Nephron (organoid): ENCODE measurements at regions not wholly inside any gene's neighbourhood (a gene's known extent, or its start where the extent isn't known, plus 50 kb on each side); places are given as distances from the start of the nearest gene placed in this dataset.

Experiments used
- H3K27ac Mint-ChIP-seq, 3 experiments: 2 replicates each; pipeline ENCODE4 v1.8.0; 2020; ENCODE audit warnings: mixed read lengths in 3 of 3, mild to moderate bottlenecking in 2 of 3, moderate library complexity in 1 of 3
- H3K27me3 Mint-ChIP-seq: 2 replicates; pipeline ENCODE4 v1.8.0; 2021; ENCODE audit warnings: low read depth, mild to moderate bottlenecking, moderate library complexity, mixed read lengths
- H3K36me3 Mint-ChIP-seq: 2 replicates; pipeline ENCODE4 v1.8.0; 2020; ENCODE audit warnings: low read depth, mixed read lengths
- H3K4me1 Mint-ChIP-seq: 2 replicates; pipeline ENCODE4 v1.8.0; 2020; ENCODE audit warnings: mixed read lengths
- H3K4me3 Mint-ChIP-seq, 3 experiments: 2 replicates each; pipeline ENCODE4 v1.8.0; 2020; ENCODE audit warnings: mild to moderate bottlenecking in 3 of 3, mixed read lengths in 3 of 3, moderate library complexity in 2 of 3
- H3K9me3 Mint-ChIP-seq: 2 replicates; pipeline ENCODE4 v1.8.0; 2020; ENCODE audit warnings: mixed read lengths
- TF ChIP-seq, protein P1 (sequence below), 3 experiments: fragments of 200-600 bp; sonication (generic); IDR thresholded peaks; one replicate each; pipeline ENCODE4 v1.5.0; 2021; ENCODE audit warnings: antibody characterized with exemption in 3 of 3; ENCODE audit not compliant: unreplicated experiment in 3 of 3

DNA sequence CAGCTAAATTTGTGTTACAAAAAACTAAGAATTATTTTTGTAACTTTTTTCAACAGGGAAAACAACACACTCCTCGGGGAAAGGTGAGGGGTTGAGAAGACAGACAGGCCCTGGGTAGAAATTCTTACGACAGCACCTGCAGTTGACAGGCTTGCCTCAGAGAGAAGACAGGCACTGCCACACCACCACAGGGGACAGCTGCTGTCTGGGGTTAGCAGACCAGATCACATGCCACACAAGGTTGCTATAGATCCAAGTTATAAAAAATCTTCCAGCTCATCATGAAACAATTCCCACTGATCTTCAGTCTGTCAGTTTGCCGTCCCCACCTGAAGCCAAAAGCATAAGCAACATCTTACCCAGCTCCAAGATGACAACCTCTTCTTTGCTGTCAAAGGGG, 143.2 kb upstream of the ZCCHC13 start:
- Mint-ChIP-seq H3K9me3 (peaks cover 33% of the 10 kb centered on the region), H3K4me3 (no peak overlapping the region), H3K27me3 (no peaks in the 10 kb centered on the region), H3K4me1 (peaks cover 7% of the 10 kb centered on the region), H3K36me3 (peaks cover 44% of the 10 kb centered on the region), H3K27ac (no peak overlapping the region)
- TF ChIP-seq, protein P1, sequence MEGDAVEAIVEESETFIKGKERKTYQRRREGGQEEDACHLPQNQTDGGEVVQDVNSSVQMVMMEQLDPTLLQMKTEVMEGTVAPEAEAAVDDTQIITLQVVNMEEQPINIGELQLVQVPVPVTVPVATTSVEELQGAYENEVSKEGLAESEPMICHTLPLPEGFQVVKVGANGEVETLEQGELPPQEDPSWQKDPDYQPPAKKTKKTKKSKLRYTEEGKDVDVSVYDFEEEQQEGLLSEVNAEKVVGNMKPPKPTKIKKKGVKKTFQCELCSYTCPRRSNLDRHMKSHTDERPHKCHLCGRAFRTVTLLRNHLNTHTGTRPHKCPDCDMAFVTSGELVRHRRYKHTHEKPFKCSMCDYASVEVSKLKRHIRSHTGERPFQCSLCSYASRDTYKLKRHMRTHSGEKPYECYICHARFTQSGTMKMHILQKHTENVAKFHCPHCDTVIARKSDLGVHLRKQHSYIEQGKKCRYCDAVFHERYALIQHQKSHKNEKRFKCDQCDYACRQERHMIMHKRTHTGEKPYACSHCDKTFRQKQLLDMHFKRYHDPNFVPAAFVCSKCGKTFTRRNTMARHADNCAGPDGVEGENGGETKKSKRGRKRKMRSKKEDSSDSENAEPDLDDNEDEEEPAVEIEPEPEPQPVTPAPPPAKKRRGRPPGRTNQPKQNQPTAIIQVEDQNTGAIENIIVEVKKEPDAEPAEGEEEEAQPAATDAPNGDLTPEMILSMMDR (IDR thresholded peaks at IDR 0.05; ENCODE audit: unreplicated experiment in 3 of 3), result no peak

DNA sequence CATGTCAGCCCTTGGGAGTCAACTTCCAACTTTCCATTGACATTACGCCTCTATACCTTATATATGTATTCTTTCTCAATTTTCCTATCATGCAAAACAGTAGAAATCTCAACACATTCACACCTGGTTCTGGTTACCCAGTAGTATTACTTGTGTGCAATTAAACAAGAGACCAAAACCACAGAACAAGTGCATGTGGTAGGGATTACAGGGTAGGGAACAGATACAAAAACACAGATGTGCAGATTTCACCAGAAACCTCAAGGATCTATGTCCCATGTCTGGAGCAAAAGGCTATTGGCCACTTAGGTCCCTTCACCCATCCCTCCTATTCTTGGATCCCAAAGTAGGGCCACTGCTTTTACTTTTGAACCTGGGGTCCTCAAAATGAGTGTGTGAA, 143.6 kb upstream of the ZCCHC13 start:
- no peak overlapping the region for H3K27ac Mint-ChIP-seq
- H3K4me1 Mint-ChIP-seq, result peaks cover 7% of the 10 kb centered on the region
- peaks cover 42% of the 10 kb centered on the region for H3K36me3 Mint-ChIP-seq
- H3K9me3 Mint-ChIP-seq, result peaks cover 32% of the 10 kb centered on the region
- TF ChIP-seq, protein P1 (IDR thresholded peaks at IDR 0.05; ENCODE audit: unreplicated experiment in 3 of 3), result no peak
- H3K27me3 Mint-ChIP-seq, result no peaks in the 10 kb centered on the region
- H3K4me3 Mint-ChIP-seq, result no peak overlapping the region

DNA sequence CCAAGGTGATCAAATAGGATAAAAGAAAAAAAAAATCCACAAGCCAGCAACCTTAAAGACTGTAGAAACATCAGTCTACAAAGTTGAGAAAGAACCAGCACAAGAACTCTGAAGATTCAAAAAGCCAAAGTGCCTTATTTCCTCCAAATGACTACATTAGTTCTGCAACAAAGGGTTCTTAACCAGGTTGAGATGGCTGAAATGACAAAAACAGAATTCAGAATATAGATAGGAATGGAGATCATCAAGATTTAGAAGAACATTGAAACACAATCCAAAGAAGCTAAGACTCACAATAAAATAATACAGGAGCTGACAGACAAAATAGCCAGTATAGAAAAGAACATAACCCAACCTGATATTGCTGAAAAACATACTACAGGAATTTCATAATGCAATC, 156.5 kb upstream of the ZCCHC13 start:
- Mint-ChIP-seq H3K27ac (no peak overlapping the region), H3K36me3 (peaks cover 68% of the 10 kb centered on the region), H3K9me3 (peaks cover 48% of the 10 kb centered on the region), H3K27me3 (no peaks in the 10 kb centered on the region), H3K4me1 (no peaks in the 10 kb centered on the region), H3K4me3 (no peak overlapping the region)
- TF ChIP-seq, protein P1 (IDR thresholded peaks at IDR 0.05; ENCODE audit: unreplicated experiment in 3 of 3), result no peak

DNA sequence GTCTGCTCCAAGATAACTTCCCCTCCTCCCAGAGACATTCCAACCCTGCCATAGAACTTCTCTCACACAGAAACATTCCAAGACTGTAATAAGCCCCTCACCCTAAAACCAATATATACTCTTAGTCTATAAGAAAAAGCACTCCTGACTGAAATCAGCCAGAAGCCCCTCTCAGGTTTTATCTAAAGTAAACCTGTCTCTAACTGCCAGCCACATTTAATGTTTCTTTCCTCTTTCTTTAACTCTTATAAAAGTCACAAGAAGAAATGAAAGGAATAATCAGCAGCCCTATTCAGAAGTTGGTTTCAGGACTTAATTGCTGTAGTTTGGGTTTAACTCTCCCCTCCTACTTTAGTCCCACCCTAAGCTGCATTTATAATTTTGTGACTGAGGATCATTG, 165.0 kb upstream of the ZCCHC13 start:
- Mint-ChIP-seq H3K4me3 (no peak overlapping the region), H3K9me3 (peaks cover 29% of the 10 kb centered on the region), H3K27me3 (no peaks in the 10 kb centered on the region), H3K4me1 (no peaks in the 10 kb centered on the region), H3K27ac (no peak overlapping the region), H3K36me3 (peaks cover 47% of the 10 kb centered on the region)
- TF ChIP-seq, protein P1 (IDR thresholded peaks at IDR 0.05; ENCODE audit: unreplicated experiment in 3 of 3), result no peak

DNA sequence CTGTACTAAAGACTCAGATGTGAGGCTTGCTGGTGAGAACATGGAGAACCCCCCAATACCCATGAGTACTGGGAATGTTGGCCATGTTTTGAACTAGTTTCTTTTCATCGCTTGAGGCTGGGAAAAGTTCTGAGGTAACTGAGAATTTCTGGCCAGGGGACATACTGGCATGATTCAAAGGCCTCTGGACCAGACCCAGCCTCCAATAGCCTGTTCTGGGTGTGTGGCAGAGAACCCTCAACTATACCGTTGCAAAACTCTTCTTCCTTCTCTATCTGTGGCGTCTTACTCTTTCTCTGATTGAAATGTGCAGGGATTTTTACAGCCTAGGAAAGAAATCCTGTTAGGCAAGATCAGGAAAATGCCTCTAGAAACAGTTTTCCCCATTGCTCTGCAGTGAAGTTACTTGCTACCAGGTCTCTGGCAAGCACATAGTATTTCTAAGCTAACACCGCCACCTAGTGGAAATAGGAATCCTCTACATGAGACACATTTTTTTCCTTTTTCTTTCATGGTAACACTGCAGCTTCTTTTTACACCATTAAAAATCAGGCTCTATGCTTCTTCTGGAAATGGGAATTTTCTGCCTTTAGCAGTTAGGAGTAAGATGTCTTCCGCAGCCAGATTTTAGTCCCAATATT, 170.7 kb upstream of the ZCCHC13 start:
- H3K4me3 Mint-ChIP-seq, result no peak overlapping the region
- H3K27ac Mint-ChIP-seq, result peak overlapping the region; percentile 4 to 17 (median 11)
- H3K36me3 Mint-ChIP-seq, result peaks cover 8% of the 10 kb centered on the region
- TF ChIP-seq, protein P1 (IDR thresholded peaks at IDR 0.05; ENCODE audit: unreplicated experiment in 3 of 3), result peak; percentile 68 to 83 (median 79)
- no peaks in the 10 kb centered on the region for H3K27me3 Mint-ChIP-seq
- H3K4me1 Mint-ChIP-seq, result peaks cover 5% of the 10 kb centered on the region
- peaks cover under 1% of the 10 kb centered on the region for H3K9me3 Mint-ChIP-seq

DNA sequence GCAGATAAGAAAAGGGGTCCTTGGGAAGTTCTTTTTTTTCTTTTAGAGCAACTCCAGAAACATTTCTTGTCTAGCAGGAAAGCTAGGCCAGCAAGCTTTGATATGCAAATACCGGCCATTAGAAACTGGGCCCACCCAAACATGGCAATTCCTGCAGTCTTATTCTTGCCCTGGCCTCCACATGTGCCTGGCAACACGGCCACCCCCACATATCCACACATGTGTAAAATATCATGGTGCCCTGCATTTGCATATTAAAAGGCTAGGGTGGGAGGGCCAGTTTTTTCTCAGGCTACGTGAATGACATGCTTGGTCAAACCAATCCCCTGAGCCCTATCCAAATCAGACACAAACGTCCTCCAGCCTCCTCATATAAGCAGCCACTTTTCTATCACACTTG, 171.7 kb upstream of the ZCCHC13 start:
- Mint-ChIP-seq H3K36me3 (peaks cover 6% of the 10 kb centered on the region), H3K4me3 (no peak overlapping the region), H3K4me1 (peaks cover 5% of the 10 kb centered on the region), H3K27ac (no peak overlapping the region), H3K9me3 (no peaks in the 10 kb centered on the region), H3K27me3 (no peaks in the 10 kb centered on the region)
- TF ChIP-seq, protein P1 (IDR thresholded peaks at IDR 0.05; ENCODE audit: unreplicated experiment in 3 of 3), result no peak
